Mesendoderm (in vitro differentiated cells): ENCODE measurements at regions not wholly inside any gene's neighbourhood (a gene's known extent, or its start where the extent isn't known, plus 50 kb on each side); places are given as distances from the start of the nearest gene placed in this dataset.

ENCODE experiments used
- DNase-seq: peaks from one replicate; pipeline ENCODE4 v3.0.0; 2013
- H2AK5ac ChIP-seq: 2 replicates; pipeline ENCODE4 v1.6.1; 2013; ENCODE audit warnings: low read length, inconsistent platforms
- H2BK120ac ChIP-seq: 2 replicates; pipeline ENCODE4 v1.6.1; 2013; ENCODE audit warnings: low read depth, mild to moderate bottlenecking, low read length, moderate library complexity, mixed read lengths
- H2BK15ac ChIP-seq: replicated peaks from 2 replicates; pipeline ENCODE4 v1.6.1; 2013; ENCODE audit warnings: low read depth, mild to moderate bottlenecking, moderate library complexity
- H2BK5ac ChIP-seq: 2 replicates; pipeline ENCODE4 v1.6.1; 2013; ENCODE audit warnings: low read length, inconsistent platforms
- H3K18ac ChIP-seq: 2 replicates; pipeline ENCODE4 v1.6.1; 2013; ENCODE audit warnings: mild to moderate bottlenecking, low read length, mixed read lengths
- H3K23ac ChIP-seq: one replicate; pipeline ENCODE4 v1.6.1; 2013; ENCODE audit warnings: low read length
- H3K27ac ChIP-seq: 2 replicates; pipeline ENCODE4 v1.5.1; 2013; ENCODE audit warnings: low read depth, mild to moderate bottlenecking, inconsistent platforms, low read length, moderate library complexity
- H3K27me3 ChIP-seq: 2 replicates; pipeline ENCODE4 v1.6.1; 2013; ENCODE audit warnings: low read length, control low read depth, mild to moderate bottlenecking, inconsistent platforms; ENCODE audit not compliant: insufficient read depth, poor library complexity
- H3K36me3 ChIP-seq: 2 replicates; pipeline ENCODE4 v1.6.1; 2013; ENCODE audit warnings: low read length, inconsistent platforms; ENCODE audit not compliant: control insufficient read depth, insufficient read depth
- H3K4ac ChIP-seq: one replicate; pipeline ENCODE4 v1.6.1; 2013; ENCODE audit warnings: low read depth, mild to moderate bottlenecking, low read length, moderate library complexity
- H3K4me1 ChIP-seq: 2 replicates; pipeline ENCODE4 v1.6.1; 2013; ENCODE audit warnings: low read depth, low read length, inconsistent platforms; ENCODE audit not compliant: control insufficient read depth
- H3K4me2 ChIP-seq: 2 replicates; pipeline ENCODE4 v1.6.1; 2013; ENCODE audit warnings: low read length
- H3K4me3 ChIP-seq: 2 replicates; pipeline ENCODE4 v1.5.1; 2013; ENCODE audit warnings: mild to moderate bottlenecking, low read length
- H3K56ac ChIP-seq: one replicate; pipeline ENCODE4 v1.6.1; 2013; ENCODE audit warnings: low read length
- H3K79me1 ChIP-seq: 2 replicates; pipeline ENCODE4 v1.6.1; 2013; ENCODE audit warnings: low read length, inconsistent platforms
- H3K79me2 ChIP-seq: 2 replicates; pipeline ENCODE4 v1.6.1; 2013; ENCODE audit warnings: mild to moderate bottlenecking, low read length; ENCODE audit not compliant: control insufficient read depth, insufficient read depth
- H3K9ac ChIP-seq: 2 replicates; pipeline ENCODE4 v1.6.1; 2013; ENCODE audit warnings: low read length, inconsistent platforms
- H4K5ac ChIP-seq: one replicate; pipeline ENCODE4 v1.6.1; 2013; ENCODE audit warnings: low read length
- H4K8ac ChIP-seq: one replicate; pipeline ENCODE4 v1.6.1; 2013; ENCODE audit warnings: low read depth, mild to moderate bottlenecking, control low read depth, low read length, moderate library complexity
- WGBS: extraction: QIAGEN DNeasy Blood & Tissue Kit; methylation state at CpG from one replicate; pipeline ENCODE4 v1.1.7; 2013; ENCODE audit warnings: low lambda C conversion rate, missing lambda C conversion rate; ENCODE audit not compliant: insufficient coverage; ENCODE audit errors: extremely low coverage; 5-methylcytosine and 5-hydroxymethylcytosine counted together

DNA sequence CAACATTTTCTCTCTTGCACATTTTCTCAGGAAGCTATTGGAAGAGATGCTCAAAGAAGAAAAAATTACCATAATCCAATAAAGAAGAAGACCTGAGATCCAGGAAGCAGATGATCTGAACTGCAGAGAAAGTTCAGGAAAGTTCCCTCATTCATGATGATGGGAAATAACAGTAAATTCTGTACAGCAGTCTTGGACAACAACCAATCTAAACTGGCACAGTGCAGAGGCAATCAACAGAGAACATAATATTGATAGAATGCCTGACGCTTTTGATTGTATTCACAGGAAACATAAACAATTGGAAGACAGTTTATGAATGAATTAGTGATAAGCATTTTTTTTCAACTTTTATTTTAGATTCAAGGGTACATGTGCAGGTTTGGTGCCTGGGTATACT lies 428.9 kb downstream of the KCTD8 start:
- Histone ChIP-seq H3K4ac (no peak overlapping the region), H4K8ac (no peak overlapping the region), H3K4me1 (no peaks in the 10 kb centered on the region), H2BK5ac (no peak overlapping the region), H3K9ac (no peak overlapping the region), H3K4me3 (no peak overlapping the region), H3K27me3 (no peaks in the 10 kb centered on the region), H3K79me1 (no peaks in the 10 kb centered on the region), H3K79me2 (no peaks in the 10 kb centered on the region), H2BK15ac (no peak overlapping the region), H2BK120ac (no peak overlapping the region), H3K36me3 (no peaks in the 10 kb centered on the region), H3K27ac (no peak overlapping the region), H3K23ac (no peak overlapping the region), H2AK5ac (no peak overlapping the region), H3K18ac (no peak overlapping the region), H4K5ac (no peak overlapping the region), H3K4me2 (no peak overlapping the region), H3K56ac (no peak overlapping the region)
- no CpG with 5 or more reads among the region's 1 CpG for WGBS
- no peak for DNase-seq

DNA sequence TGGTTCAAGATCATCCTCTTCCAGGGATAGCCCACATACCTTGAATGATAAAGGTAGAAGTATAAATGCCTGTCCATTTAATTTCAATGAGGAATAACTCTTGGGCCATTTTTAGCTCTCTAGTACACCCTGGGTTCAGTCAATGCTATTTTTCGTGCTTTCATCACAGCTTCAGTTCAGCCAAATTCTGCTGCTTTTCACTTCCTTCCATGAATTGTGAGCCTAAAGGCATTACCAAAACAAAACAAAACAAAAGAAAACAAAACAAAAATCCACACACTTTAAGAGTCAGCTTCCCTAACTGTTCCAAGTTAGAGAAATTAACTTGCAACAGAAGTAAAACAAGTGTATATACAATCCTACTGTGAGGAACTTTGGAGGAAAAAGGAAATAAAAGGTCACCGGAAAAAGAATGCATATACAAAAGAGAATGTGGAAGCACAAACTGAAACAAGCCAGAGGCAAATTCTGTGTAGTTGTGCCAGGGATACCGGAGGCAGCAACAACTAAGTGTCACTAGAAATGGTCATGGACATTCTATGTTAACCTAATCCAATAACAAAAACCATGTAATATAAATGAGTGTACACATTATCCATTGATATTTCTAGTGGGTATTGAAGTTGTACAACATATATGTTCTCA lies 423.1 kb downstream of the KCTD8 start:
- no peak overlapping the region for H3K18ac ChIP-seq
- H3K27ac ChIP-seq, result no peak overlapping the region
- no CpG with 5 or more reads among the region's 3 CpGs for WGBS
- no peak overlapping the region for H2BK15ac ChIP-seq
- H2AK5ac ChIP-seq, result no peak overlapping the region
- H2BK120ac ChIP-seq, result no peak overlapping the region
- no peak overlapping the region for H3K9ac ChIP-seq
- no peak overlapping the region for H3K4me2 ChIP-seq
- H4K5ac ChIP-seq, result no peak overlapping the region
- no peaks in the 10 kb centered on the region for H3K79me1 ChIP-seq
- H3K36me3 ChIP-seq, result no peaks in the 10 kb centered on the region
- H4K8ac ChIP-seq, result no peak overlapping the region
- no peaks in the 10 kb centered on the region for H3K4me1 ChIP-seq
- no peaks in the 10 kb centered on the region for H3K79me2 ChIP-seq
- no peak overlapping the region for H3K23ac ChIP-seq
- no peak overlapping the region for H2BK5ac ChIP-seq
- H3K4ac ChIP-seq, result no peak overlapping the region
- no peak overlapping the region for H3K56ac ChIP-seq
- no peak overlapping the region for H3K4me3 ChIP-seq
- no peak for DNase-seq
- no peaks in the 10 kb centered on the region for H3K27me3 ChIP-seq

DNA sequence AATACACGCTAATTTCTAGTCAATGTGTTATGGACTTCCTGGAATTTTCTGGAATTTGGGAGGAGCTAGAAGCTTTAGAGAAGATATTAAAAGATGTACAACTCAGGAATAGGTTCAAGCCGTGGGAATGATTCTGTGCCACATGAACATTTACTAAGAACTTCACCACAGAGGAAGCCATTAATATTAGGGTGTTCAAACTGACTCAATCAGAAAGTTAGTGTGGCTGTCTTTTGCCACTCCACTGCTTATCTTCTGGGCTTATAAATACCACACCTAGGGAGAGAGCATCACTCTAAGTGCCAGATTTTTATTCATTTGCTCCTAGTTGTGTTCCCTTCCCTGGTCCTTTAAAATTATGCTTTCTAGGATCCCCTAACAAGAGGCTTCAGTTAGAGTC lies 409.8 kb downstream of the KCTD8 start:
- DNase-seq, result no peak
- Histone ChIP-seq H3K36me3 (no peaks in the 10 kb centered on the region), H3K4me3 (no peak overlapping the region), H3K4me2 (no peak overlapping the region), H3K79me2 (no peaks in the 10 kb centered on the region), H2AK5ac (no peak overlapping the region), H2BK5ac (no peak overlapping the region), H4K8ac (no peak overlapping the region), H3K27me3 (no peaks in the 10 kb centered on the region), H3K9ac (no peak overlapping the region), H3K23ac (no peak overlapping the region), H3K4me1 (no peaks in the 10 kb centered on the region), H3K56ac (no peak overlapping the region), H3K79me1 (no peaks in the 10 kb centered on the region), H2BK15ac (no peak overlapping the region), H2BK120ac (no peak overlapping the region), H3K27ac (no peak overlapping the region), H3K4ac (no peak overlapping the region), H3K18ac (no peak overlapping the region), H4K5ac (no peak overlapping the region)
- no CpG with 5 or more reads among the region's 2 CpGs for WGBS

DNA sequence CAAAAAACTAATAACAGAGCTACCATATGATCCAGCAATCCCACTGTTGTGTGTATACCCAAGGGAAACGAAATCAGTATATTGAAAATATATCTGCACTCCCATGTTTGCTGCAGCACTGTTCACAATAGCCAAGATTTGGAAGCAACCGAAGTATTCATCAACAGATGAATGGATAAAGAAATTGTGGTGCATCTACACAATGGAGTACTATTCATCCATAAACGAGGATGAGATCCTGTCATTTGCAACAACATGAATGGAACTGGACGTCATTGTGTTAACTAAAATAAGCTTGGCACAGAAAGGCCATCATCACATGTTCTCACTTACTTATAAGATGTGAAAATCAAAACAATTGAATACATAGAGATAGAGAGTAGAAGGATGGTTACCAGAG lies 402.1 kb downstream of the KCTD8 start:
- no CpG with 5 or more reads among the region's 4 CpGs for WGBS
- DNase-seq, result no peak
- Histone ChIP-seq H3K23ac (no peak overlapping the region), H3K4me3 (no peak overlapping the region), H3K56ac (no peak overlapping the region), H2BK5ac (no peak overlapping the region), H2BK120ac (no peak overlapping the region), H3K4me1 (no peaks in the 10 kb centered on the region), H4K8ac (no peak overlapping the region), H3K79me2 (no peaks in the 10 kb centered on the region), H3K4ac (no peak overlapping the region), H3K9ac (no peak overlapping the region), H2AK5ac (no peak overlapping the region), H3K36me3 (no peaks in the 10 kb centered on the region), H2BK15ac (no peak overlapping the region), H3K18ac (no peak overlapping the region), H3K79me1 (no peaks in the 10 kb centered on the region), H3K4me2 (no peak overlapping the region), H3K27ac (no peak overlapping the region), H3K27me3 (no peaks in the 10 kb centered on the region), H4K5ac (no peak overlapping the region)

DNA sequence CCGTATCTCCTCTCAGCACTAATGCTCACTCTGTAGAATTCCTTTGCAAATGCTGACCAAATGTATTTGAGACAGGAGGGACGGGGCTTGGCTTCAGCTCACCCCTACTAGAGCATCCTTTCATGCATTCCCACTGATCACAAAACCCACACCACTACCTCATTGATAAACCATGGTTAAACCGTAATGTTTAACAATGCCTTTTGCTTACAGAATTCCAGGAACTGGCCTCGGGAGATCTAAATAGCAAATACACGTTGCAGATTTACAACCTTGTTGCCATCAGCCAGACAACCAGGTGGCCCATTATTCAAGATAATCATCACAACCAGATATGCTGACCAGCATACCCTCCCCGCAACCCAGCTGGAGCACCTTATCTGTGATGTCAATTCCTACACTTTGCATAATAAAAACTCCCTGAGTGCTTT lies 391.9 kb downstream of the KCTD8 start:
- Histone ChIP-seq H3K4ac (no peak overlapping the region), H2BK15ac (no peak overlapping the region), H3K79me1 (no peaks in the 10 kb centered on the region), H2AK5ac (no peak overlapping the region), H4K5ac (no peak overlapping the region), H4K8ac (no peak overlapping the region), H3K27ac (no peak overlapping the region), H3K18ac (no peak overlapping the region), H3K79me2 (no peaks in the 10 kb centered on the region), H2BK120ac (no peak overlapping the region), H3K9ac (no peak overlapping the region), H3K4me1 (no peaks in the 10 kb centered on the region), H3K4me2 (no peak overlapping the region), H3K23ac (no peak overlapping the region), H3K27me3 (no peaks in the 10 kb centered on the region), H3K56ac (no peak overlapping the region), H3K4me3 (no peak overlapping the region), H3K36me3 (no peaks in the 10 kb centered on the region), H2BK5ac (no peak overlapping the region)
- no CpG with 5 or more reads among the region's 6 CpGs for WGBS
- peak; percentile 97 for DNase-seq

DNA sequence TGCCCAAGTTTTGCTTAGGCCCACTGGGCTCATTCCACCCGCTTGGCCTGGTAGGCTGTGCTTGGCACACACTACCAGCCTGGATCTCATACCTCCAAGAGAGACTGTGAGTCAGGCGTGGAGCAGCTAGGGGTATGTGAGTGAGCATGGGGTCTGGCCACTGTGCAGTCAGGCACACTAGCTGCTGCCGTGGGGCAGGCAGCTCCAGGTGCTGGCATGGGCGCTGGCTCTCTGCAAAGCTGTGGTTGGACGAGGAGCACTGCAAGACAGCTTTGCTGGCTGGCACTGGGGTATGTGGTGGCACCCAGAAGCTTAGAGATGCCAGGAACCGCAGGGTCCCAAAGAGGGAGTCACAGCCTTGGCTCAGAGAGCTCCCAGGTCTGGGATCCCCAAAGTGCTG lies 377.8 kb downstream of the KCTD8 start:
- Histone ChIP-seq H3K4me2 (no peak overlapping the region), H3K9ac (no peak overlapping the region), H2AK5ac (no peak overlapping the region), H3K79me2 (no peaks in the 10 kb centered on the region), H3K79me1 (no peaks in the 10 kb centered on the region), H4K5ac (no peak overlapping the region), H3K4me1 (no peaks in the 10 kb centered on the region), H4K8ac (no peak overlapping the region), H3K4ac (no peak overlapping the region), H3K27me3 (no peaks in the 10 kb centered on the region), H2BK15ac (no peak overlapping the region), H3K18ac (no peak overlapping the region), H3K4me3 (no peak overlapping the region), H3K27ac (no peak overlapping the region), H2BK5ac (no peak overlapping the region), H2BK120ac (no peak overlapping the region), H3K23ac (no peak overlapping the region), H3K36me3 (no peaks in the 10 kb centered on the region), H3K56ac (no peak overlapping the region)
- WGBS, result no CpG with 5 or more reads among the region's 6 CpGs
- DNase-seq, result no peak
